Fibroblast of villous mesenchyme (primary cell): ENCODE measurements at regions not wholly inside any gene's neighbourhood (a gene's known extent, or its start where the extent isn't known, plus 50 kb on each side); places are given as distances from the start of the nearest gene placed in this dataset.

Source experiments
- DNase-seq: peaks from one replicate; pipeline ENCODE4 v3.0.0-alpha.2; 2010; ENCODE audit warnings: low read depth
- H3K4me3 ChIP-seq: 2 replicates; pipeline ENCODE4 v1.5.1; 2011; ENCODE audit warnings: low read depth, mild to moderate bottlenecking, low read length
- TF ChIP-seq, protein P1 (sequence below): IDR thresholded peaks from 2 replicates; pipeline ENCODE4 v1.5.1; 2012; ENCODE audit warnings: low read depth, mild to moderate bottlenecking, low read length; ENCODE audit not compliant: insufficient read depth

DNA sequence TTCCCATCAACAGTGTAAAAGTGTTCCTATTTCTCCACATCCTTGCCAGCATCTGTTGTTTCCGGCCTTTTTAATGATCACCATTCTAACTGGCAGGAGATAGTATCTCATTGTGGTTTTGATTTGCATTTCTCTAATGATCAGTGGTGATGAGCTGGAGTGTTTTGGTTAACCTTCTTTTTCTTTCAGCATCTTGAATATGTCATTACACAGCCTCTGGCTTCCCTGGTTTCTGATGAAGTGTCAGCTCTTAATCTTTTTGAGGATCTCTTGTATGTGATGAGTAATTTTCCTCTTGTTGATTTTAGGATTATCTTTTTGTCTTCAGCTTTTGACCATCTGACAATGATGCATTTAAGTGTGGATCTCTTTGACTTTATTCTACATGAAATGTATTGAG is 133.2 kb upstream of the GRIK3 start:
- no peak for DNase-seq
- TF ChIP-seq, protein P1, sequence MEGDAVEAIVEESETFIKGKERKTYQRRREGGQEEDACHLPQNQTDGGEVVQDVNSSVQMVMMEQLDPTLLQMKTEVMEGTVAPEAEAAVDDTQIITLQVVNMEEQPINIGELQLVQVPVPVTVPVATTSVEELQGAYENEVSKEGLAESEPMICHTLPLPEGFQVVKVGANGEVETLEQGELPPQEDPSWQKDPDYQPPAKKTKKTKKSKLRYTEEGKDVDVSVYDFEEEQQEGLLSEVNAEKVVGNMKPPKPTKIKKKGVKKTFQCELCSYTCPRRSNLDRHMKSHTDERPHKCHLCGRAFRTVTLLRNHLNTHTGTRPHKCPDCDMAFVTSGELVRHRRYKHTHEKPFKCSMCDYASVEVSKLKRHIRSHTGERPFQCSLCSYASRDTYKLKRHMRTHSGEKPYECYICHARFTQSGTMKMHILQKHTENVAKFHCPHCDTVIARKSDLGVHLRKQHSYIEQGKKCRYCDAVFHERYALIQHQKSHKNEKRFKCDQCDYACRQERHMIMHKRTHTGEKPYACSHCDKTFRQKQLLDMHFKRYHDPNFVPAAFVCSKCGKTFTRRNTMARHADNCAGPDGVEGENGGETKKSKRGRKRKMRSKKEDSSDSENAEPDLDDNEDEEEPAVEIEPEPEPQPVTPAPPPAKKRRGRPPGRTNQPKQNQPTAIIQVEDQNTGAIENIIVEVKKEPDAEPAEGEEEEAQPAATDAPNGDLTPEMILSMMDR: no peak
- no peak overlapping the region for H3K4me3 ChIP-seq

DNA sequence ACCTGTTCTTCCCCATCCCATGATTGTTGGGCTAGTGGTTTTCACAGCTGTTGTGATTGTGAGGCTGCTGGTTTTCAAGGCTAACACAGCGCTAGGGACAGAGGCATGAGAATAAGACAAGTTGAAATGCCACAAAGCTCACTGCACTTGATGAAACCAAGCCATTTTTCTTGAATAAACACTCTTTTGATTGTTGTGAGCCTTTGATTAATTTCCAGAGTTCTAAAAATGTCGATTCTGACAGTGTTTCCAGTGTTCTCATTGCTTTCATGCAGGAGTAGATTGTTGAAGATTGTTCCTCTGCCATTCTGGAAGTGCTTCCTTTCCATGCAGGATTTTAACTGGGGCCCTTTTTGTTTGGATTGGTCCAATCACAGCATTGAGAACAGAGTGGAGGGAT is 134.9 kb upstream of the GRIK3 start:
- no peak overlapping the region for H3K4me3 ChIP-seq
- TF ChIP-seq, protein P1: no peak
- DNase-seq: no peak

DNA sequence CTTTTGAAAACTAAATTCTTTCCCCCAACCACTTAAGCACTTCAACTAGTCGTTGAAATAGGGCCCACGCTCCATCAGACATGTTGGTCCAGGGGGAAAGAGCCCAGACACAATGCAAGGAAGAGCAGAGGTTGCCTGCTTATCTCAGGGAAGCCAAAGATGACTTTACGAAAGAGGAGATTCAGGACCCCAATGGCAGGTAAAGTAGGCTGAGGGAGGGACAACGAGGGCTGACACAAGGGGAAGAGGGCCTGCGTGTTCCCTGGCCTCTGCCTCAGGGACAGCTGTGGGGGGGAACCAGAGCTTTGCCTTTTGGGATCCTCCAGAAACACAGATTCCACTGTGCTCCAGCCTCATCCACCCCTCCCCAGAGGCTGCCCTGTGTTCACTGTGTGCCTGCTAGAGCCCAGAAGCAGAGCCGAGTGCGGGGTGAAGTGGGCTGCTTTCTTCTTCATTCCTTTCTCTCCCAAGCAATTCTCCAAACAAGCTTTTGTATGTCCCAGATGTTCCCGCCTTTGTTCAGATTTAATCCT is 135.5 kb upstream of the GRIK3 start:
- TF ChIP-seq, protein P1: no peak
- H3K4me3 ChIP-seq: no peak overlapping the region
- DNase-seq: no peak

DNA sequence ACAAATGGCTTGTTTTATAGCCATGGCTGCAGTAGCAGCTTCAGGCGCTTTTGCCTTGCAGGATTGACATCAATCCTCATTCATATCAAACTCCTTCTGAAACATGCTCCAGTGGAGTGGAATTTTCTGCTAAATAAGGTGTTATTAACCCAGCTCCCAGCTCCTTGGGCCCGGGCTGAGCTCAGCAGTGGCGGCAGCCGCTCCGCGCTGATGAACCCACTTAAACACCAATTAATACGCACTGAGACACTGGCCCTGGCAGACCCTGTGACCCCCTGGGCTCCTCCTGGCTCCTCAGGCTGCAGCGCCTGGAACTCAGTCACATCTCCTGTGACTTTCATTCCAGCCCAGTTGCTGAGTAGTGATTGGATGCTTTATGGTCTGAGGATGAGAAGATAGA is 137.4 kb upstream of the GRIK3 start:
- DNase-seq: no peak
- TF ChIP-seq, protein P1: no peak

DNA sequence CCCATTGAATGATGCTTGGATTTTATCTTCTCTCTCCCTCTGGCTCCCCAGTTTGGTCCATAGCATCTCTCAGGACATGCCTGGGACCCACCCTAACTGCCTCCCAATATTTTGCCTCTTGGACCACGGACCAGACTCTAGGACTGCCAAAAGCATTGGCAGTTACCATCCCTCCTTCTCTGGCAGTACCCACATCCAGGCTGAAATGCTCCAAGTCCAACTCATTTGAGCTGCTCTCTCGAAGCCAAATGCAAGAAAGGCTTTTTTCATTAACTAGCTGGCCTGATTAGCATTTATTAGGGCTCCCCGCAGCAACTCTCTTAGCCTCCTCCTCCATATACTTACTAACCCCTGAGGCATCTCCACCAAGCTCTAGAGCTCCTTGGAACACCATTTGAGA is 140.0 kb upstream of the GRIK3 start:
- no peak for DNase-seq
- TF ChIP-seq, protein P1: no peak
- no peak overlapping the region for H3K4me3 ChIP-seq

More for the DNA sequence above, 137.4 kb upstream of the GRIK3 start:
- H3K4me3 ChIP-seq: no peak overlapping the region

DNA sequence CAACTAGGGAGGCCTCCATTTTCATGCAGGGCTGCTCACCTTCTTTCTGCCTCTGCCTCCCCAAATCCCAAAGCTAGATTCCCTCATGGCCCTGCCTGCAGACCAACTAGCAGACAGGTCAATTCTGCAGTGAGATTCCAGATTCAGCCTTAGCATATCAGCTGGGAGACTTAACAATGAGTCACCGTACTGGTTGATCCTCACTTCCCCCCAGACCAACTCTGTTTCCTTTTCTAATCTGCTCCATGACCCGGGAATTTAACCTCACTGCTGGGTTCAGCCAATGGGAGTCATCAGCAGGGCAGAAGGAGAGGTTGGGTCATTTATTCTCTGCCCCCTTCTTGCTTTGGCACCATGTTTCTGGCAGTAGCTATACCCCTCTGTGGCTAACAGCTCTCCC is 140.6 kb upstream of the GRIK3 start:
- TF ChIP-seq, protein P1: no peak
- DNase-seq: no peak

DNA sequence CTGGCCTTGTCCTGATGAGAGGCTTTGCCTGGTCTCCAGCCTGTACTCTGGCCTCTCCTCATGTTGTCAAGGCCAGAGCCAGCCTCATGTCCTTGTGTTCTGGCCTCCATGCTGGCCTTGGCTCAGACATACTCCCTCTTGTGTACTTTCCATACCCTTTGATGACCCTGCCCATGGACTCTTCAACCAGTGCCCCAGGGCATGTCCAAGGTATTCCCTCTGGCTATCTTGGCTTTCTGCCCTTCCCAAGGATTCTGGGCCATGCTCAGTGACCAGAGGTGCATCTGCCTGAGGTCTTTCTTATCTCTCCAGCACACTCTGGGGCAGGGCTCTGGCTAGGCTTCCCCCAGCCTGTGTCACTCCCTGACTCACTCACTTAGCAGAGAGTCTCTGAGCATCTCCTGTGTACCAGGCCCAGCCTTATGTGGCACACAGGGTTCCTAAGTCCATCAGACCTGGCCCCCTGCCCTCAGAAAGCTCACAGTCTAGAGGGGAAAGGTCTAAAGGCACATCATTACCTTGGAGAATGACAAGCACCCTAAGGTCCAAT is 141.4 kb upstream of the GRIK3 start:
- TF ChIP-seq, protein P1: no peak
- DNase-seq: no peak
- H3K4me3 ChIP-seq: no peak overlapping the region

More for the DNA sequence above, 140.6 kb upstream of the GRIK3 start:
- H3K4me3 ChIP-seq: no peak overlapping the region
